Keratinocyte (primary cell): ENCODE measurements at regions not wholly inside any gene's neighbourhood (a gene's known extent, or its start where the extent isn't known, plus 50 kb on each side); places are given as distances from the start of the nearest gene placed in this dataset.

ENCODE experiments used
- DNase-seq: peaks from one replicate; pipeline ENCODE4 v3.0.0-alpha.2; 2011; ENCODE audit warnings: low read depth, missing footprints, low spot score
- FAIRE-seq: peaks from 2 replicates; lab custom pipeline; 2011; peaks lifted over from hg19 to GRCh38; lab: Jason Lieb, UNC
- H2AFZ ChIP-seq: 2 replicates; pipeline ENCODE4 v1.6.0; 2012; ENCODE audit warnings: low read length, control low read depth, inconsistent platforms; ENCODE audit not compliant: control insufficient read depth
- H3K27ac ChIP-seq: 2 replicates; pipeline ENCODE4 v1.5.1; 2011; ENCODE audit warnings: low read length; ENCODE audit not compliant: control insufficient read depth, insufficient read depth
- H3K27me3 ChIP-seq: 3 replicates; pipeline ENCODE4 v1.6.0; 2011; ENCODE audit warnings: low read length; ENCODE audit not compliant: control insufficient read depth, insufficient read depth; ENCODE audit errors: extremely low read depth
- H3K36me3 ChIP-seq, 2 experiments: 2 replicates in 1 of 2; 3 replicates in 1 of 2; pipeline ENCODE4 v1.5.1; 2011; ENCODE audit warnings: low read length in 2 of 2, mild to moderate bottlenecking in 1 of 2; ENCODE audit not compliant: control insufficient read depth in 2 of 2, insufficient read depth in 2 of 2; ENCODE audit errors: extremely low read depth in 1 of 2
- H3K4me1 ChIP-seq: 3 replicates; pipeline ENCODE4 v1.5.1; 2011; ENCODE audit warnings: low read length; ENCODE audit not compliant: control insufficient read depth, insufficient read depth; ENCODE audit errors: extremely low read depth
- H3K4me2 ChIP-seq: 3 replicates; pipeline ENCODE4 v1.6.0; 2011; ENCODE audit warnings: low read depth, low read length; ENCODE audit not compliant: control insufficient read depth, insufficient read depth; ENCODE audit errors: extremely low read depth
- H3K4me3 ChIP-seq, 3 experiments: fragments of 200-600 bp in 1 of 3; sonication (generic) in 1 of 3; 2 replicates in 2 of 3; 3 replicates in 1 of 3; pipeline ENCODE4 v1.5.1; 2011 to 2016; ENCODE audit warnings: low read length in 3 of 3, mild to moderate bottlenecking in 3 of 3, control low read depth in 2 of 3, inconsistent platforms in 1 of 3, low read depth in 1 of 3, mixed read lengths in 1 of 3, mixed run types in 1 of 3, moderate library complexity in 1 of 3; ENCODE audit not compliant: control insufficient read depth in 2 of 3, insufficient read depth in 2 of 3; ENCODE audit errors: extremely low read depth in 1 of 3
- H3K79me2 ChIP-seq: 2 replicates; pipeline ENCODE4 v1.6.0; 2012; ENCODE audit warnings: low read length; ENCODE audit not compliant: control insufficient read depth, insufficient read depth
- H3K9ac ChIP-seq: 3 replicates; pipeline ENCODE4 v1.6.0; 2011; ENCODE audit warnings: low read length; ENCODE audit not compliant: control insufficient read depth, insufficient read depth; ENCODE audit errors: extremely low read depth
- H3K9me1 ChIP-seq: 3 replicates; pipeline ENCODE4 v1.6.0; 2011; ENCODE audit warnings: low read length; ENCODE audit not compliant: control insufficient read depth, insufficient read depth; ENCODE audit errors: extremely low read depth
- H3K9me3 ChIP-seq: 2 replicates; pipeline ENCODE4 v1.5.1; 2012; ENCODE audit warnings: low read depth, low read length; ENCODE audit not compliant: control insufficient read depth
- H4K20me1 ChIP-seq: 3 replicates; pipeline ENCODE4 v1.6.0; 2011; ENCODE audit warnings: low read length; ENCODE audit not compliant: control insufficient read depth, insufficient read depth; ENCODE audit errors: extremely low read depth
- EZH2 ChIP-seq: IDR thresholded peaks from one replicate; pipeline ENCODE4 v1.6.1; 2012; ENCODE audit warnings: inconsistent platforms, mild to moderate bottlenecking, low read length, moderate library complexity
- dilution Hi-C: fragments of 300-500 bp; cut with MboI; formaldehyde crosslinking; loops from one replicate; pipeline ENCODE4 v1.7.0; 2020; ENCODE audit warnings: low sequenced_read_pairs; ENCODE audit not compliant: extremely low pct_ligation_motif_present
- TF ChIP-seq, protein P1 (sequence below), 3 experiments: IDR thresholded peaks in 1 of 3; conservative IDR thresholded peaks in 1 of 3; optimal IDR thresholded peaks in 1 of 3; 2 replicates in 2 of 3; 3 replicates in 1 of 3; pipeline versions ENCODE3 to v1.5.1; 2011; ENCODE audit warnings: low read length in 3 of 3, mild to moderate bottlenecking in 3 of 3, moderate library complexity in 2 of 3, control low read depth in 1 of 3, inconsistent platforms in 1 of 3; ENCODE audit not compliant: insufficient read depth in 2 of 3; ENCODE audit errors: extremely low read depth in 1 of 3

DNA sequence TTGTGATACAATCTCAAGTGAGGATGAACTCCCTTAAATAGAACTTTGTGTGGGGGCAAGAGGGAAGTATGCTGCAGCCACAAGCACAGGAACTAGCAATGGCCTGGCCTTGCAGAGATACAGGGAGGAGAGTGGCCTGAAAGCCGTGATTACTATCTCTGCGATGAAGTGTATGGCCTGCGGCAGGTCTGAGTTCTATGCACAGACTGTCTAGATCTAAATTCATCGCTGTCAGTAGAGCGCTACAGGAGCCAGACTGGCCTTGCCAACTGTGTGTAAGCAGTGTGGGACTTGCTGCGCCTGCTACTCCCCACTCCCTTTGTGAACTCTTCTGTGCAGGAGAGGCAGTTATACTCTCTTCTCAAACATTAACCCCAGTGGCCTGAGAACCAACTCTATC lies 997.0 kb downstream of the GRIK2 start:
- no peaks in the 10 kb centered on the region for H3K36me3 ChIP-seq
- no peak for FAIRE-seq
- dilution Hi-C loops = no loop called here

DNA sequence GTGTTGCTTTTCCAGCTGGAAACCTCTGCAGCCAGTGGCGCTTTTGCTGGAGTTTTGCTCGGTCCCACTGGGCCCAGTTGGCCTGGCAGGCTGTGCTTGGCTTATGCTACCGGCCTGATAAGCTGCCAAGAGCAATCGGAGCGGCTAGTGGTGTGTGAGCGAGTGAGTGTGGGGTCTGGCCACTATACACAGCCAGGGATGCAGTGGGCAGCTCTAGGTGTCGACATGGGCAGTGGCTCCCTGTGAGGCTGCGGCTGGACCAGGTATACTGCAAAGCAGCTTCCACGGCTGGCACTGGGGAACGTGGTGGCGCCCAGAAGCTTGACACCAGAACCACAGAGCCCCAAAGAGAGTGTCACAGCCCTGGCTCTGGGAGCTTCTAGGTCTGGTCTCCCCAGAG lies 996.5 kb downstream of the GRIK2 start:
- FAIRE-seq (no peak), DNase-seq (no peak)
- H3K27ac ChIP-seq = no peak overlapping the region
- no peaks in the 10 kb centered on the region for H3K27me3 ChIP-seq
- H3K4me1 ChIP-seq = peaks cover 13% of the 10 kb centered on the region
- H4K20me1 ChIP-seq = no peaks in the 10 kb centered on the region
- H3K9me3 ChIP-seq = no peaks in the 10 kb centered on the region
- H3K9ac ChIP-seq = no peak overlapping the region
- no peaks in the 10 kb centered on the region for H3K36me3 ChIP-seq
- H3K4me2 ChIP-seq = no peak overlapping the region
- no peak overlapping the region for H3K4me3 ChIP-seq
- TF ChIP-seq, protein P1, sequence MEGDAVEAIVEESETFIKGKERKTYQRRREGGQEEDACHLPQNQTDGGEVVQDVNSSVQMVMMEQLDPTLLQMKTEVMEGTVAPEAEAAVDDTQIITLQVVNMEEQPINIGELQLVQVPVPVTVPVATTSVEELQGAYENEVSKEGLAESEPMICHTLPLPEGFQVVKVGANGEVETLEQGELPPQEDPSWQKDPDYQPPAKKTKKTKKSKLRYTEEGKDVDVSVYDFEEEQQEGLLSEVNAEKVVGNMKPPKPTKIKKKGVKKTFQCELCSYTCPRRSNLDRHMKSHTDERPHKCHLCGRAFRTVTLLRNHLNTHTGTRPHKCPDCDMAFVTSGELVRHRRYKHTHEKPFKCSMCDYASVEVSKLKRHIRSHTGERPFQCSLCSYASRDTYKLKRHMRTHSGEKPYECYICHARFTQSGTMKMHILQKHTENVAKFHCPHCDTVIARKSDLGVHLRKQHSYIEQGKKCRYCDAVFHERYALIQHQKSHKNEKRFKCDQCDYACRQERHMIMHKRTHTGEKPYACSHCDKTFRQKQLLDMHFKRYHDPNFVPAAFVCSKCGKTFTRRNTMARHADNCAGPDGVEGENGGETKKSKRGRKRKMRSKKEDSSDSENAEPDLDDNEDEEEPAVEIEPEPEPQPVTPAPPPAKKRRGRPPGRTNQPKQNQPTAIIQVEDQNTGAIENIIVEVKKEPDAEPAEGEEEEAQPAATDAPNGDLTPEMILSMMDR (optimal IDR thresholded peaks at IDR 0.05 in 1 of 3, IDR thresholded peaks at IDR 0.05 in 1 of 3, conservative IDR thresholded peaks at IDR 0.05 in 1 of 3; ENCODE audit: extremely low read depth in 1 of 3, insufficient read depth in 2 of 3, low read length in 3 of 3) = no peak
- no peak for TF ChIP-seq EZH2
- no peaks in the 10 kb centered on the region for H3K9me1 ChIP-seq
- dilution Hi-C loops = no loop called here
- H2AFZ ChIP-seq = no peak overlapping the region
- H3K79me2 ChIP-seq = no peaks in the 10 kb centered on the region

More for the DNA sequence above, 997.0 kb downstream of the GRIK2 start:
- Histone ChIP-seq H3K4me3 (no peak overlapping the region), H3K9me1 (no peaks in the 10 kb centered on the region), H4K20me1 (no peaks in the 10 kb centered on the region), H3K27ac (no peak overlapping the region), H3K79me2 (no peaks in the 10 kb centered on the region), H3K9ac (no peak overlapping the region), H3K4me1 (peaks cover 13% of the 10 kb centered on the region), H2AFZ (no peak overlapping the region), H3K4me2 (no peak overlapping the region), H3K27me3 (no peaks in the 10 kb centered on the region), H3K9me3 (no peaks in the 10 kb centered on the region)
- DNase-seq = no peak
- TF ChIP-seq, protein P1 (optimal IDR thresholded peaks at IDR 0.05 in 1 of 3, IDR thresholded peaks at IDR 0.05 in 1 of 3, conservative IDR thresholded peaks at IDR 0.05 in 1 of 3; ENCODE audit: extremely low read depth in 1 of 3, insufficient read depth in 2 of 3, low read length in 3 of 3) = no peak
- TF ChIP-seq EZH2 = no peak
